Testis (tissue), 2 donors: ENCODE measurements at regions not wholly inside any gene's neighbourhood (a gene's known extent, or its start where the extent isn't known, plus 50 kb on each side); places are given as distances from the start of the nearest gene placed in this dataset.

Experiments used
- DNase-seq: peaks from one replicate; pipeline ENCODE4 v3.0.0-alpha.2; 2019
- H3K27ac ChIP-seq, 2 donors: fragments of 200-600 bp; sonication (generic); one replicate each; pipeline ENCODE4 v1.5.1; 2019
- H3K27me3 ChIP-seq: fragments of 200-600 bp; sonication (generic); one replicate; pipeline ENCODE4 v1.5.1; 2019
- H3K36me3 ChIP-seq: fragments of 200-600 bp; sonication (generic); one replicate; pipeline ENCODE4 v1.5.1; 2017; ENCODE audit warnings: low read depth; ENCODE audit errors: missing control alignments
- H3K4me1 ChIP-seq: fragments of 200-600 bp; sonication (generic); one replicate; pipeline ENCODE4 v1.5.1; 2019
- H3K4me3 ChIP-seq, 2 donors: fragments of 200-600 bp; sonication (generic); one replicate each; pipeline ENCODE4 v1.5.1; 2017 to 2019
- H3K9me3 ChIP-seq: fragments of 200-600 bp; sonication (generic); one replicate; pipeline ENCODE4 v1.5.1; 2017
- POLR2A ChIP-seq: fragments of 450-650 bp; IDR thresholded peaks from one replicate; pipeline ENCODE4 v1.6.1; 2017; ENCODE audit warnings: antibody characterized with exemption, mild to moderate bottlenecking, moderate library complexity
- WGBS, 2 donors: methylation state at CpG; one replicate each; pipeline ENCODE4 v1.1.5; 2018; 5-methylcytosine and 5-hydroxymethylcytosine counted together
- intact Hi-C: fragments of 100-400 bp; cut with DNase I; formaldehyde crosslinking; loops from one replicate; pipeline ENCODE4 v1.15.1; 2023; ENCODE audit warnings: low total_unique reads
- TF ChIP-seq, protein P1 (sequence below), 3 experiments: fragments of 450-650 bp in 2 of 3; fragments of 200-600 bp in 1 of 3; sonication (generic) in 1 of 3; IDR thresholded peaks; one replicate each; pipeline ENCODE4 v1.5.1; 2016 to 2019; ENCODE audit warnings: antibody characterized with exemption in 3 of 3, mild to moderate bottlenecking in 2 of 3, moderate library complexity in 1 of 3

DNA sequence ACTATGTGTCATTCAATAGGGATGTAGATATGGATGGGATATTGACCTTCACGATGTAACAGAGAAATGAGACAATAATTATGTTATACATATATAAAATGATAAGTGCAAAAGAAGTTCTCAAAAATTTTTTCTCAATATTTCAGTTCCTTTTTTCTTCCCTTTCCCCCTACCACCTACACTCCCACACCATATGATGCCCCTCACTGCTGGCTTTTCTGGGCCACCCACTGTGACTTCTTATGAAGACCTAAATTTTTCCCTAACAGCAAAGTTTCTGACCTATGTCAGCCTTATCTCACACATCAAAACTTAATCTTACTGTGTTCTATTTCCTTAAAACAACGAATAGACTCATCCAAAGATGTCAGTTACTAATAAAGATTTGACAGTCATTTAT lies 89.9 kb upstream of the MYLIP start:
- Histone ChIP-seq H3K36me3 (no peaks in the 10 kb centered on the region), H3K4me3 (no peak overlapping the region), H3K27ac (no peak overlapping the region), H3K27me3 (no peaks in the 10 kb centered on the region), H3K4me1 (no peaks in the 10 kb centered on the region), H3K9me3 (no peaks in the 10 kb centered on the region)
- TF ChIP-seq, protein P1, sequence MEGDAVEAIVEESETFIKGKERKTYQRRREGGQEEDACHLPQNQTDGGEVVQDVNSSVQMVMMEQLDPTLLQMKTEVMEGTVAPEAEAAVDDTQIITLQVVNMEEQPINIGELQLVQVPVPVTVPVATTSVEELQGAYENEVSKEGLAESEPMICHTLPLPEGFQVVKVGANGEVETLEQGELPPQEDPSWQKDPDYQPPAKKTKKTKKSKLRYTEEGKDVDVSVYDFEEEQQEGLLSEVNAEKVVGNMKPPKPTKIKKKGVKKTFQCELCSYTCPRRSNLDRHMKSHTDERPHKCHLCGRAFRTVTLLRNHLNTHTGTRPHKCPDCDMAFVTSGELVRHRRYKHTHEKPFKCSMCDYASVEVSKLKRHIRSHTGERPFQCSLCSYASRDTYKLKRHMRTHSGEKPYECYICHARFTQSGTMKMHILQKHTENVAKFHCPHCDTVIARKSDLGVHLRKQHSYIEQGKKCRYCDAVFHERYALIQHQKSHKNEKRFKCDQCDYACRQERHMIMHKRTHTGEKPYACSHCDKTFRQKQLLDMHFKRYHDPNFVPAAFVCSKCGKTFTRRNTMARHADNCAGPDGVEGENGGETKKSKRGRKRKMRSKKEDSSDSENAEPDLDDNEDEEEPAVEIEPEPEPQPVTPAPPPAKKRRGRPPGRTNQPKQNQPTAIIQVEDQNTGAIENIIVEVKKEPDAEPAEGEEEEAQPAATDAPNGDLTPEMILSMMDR (IDR thresholded peaks at IDR 0.05): no peak
- TF ChIP-seq POLR2A: no peak
- intact Hi-C loops: no loop called here
- DNase-seq: no peak
- WGBS, 2 donors: 73 to 80% methylated on average over 2 of the region's 2 CpGs

DNA sequence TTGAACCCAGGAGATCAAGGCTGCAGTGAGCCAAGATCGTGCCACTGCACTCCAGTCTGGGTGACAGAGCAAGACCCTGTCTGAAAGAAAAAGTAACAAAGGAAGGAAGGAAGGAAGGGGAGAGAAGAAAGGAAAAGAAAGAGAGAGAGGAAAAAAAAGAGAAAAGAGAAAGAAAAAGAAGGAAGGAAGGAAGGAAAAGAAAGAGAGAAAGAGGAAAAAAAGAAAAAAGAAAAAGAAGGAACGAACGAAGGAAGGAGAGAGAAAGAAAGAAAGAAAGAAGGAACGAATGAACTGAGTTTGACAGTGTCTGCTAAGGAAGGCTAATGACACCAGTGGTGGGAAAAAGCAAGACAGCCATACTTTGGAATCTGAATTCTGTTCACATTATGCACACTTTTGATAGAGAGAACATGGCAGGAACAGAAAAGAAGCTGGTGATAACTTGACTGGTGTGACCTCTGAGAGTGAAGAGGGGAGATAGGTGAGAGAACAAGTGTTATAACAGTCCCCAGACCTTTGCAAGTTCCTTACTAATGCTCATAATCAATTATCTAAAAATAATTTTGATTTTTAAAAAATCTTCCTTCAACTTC lies 93.3 kb upstream of the MYLIP start:
- intact Hi-C loops: no loop called here
- Histone ChIP-seq H3K36me3 (no peaks in the 10 kb centered on the region), H3K9me3 (no peaks in the 10 kb centered on the region), H3K27me3 (no peaks in the 10 kb centered on the region), H3K27ac (no peak overlapping the region), H3K4me3 (no peak overlapping the region), H3K4me1 (no peaks in the 10 kb centered on the region)
- 89 to 97% methylated on average over 4 of the region's 4 CpGs for WGBS, 2 donors
- no peak for TF ChIP-seq POLR2A
- TF ChIP-seq, protein P1 (IDR thresholded peaks at IDR 0.05): no peak
- DNase-seq: no peak

DNA sequence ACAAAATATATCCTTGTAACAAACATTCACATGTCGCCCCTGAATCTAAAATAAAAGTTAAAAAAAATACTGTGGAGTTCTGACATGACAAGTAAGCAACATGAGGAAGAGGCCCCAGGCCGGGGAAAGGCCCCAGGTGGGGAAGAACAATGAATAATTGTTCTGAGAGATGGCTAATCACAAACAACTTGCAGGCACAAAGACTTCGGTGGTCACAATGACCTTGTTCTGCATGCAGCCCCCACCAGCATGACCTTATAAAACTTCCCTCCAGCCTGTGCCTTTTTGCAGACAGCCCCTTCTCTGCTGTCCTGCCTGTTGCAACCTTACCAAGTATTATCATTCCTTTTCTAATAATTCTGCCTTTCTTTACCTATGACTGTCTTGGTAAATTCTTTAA lies 95.7 kb upstream of the MYLIP start:
- H3K4me3 ChIP-seq: no peak overlapping the region
- WGBS, 2 donors: 54 to 83% methylated on average over 3 of the region's 3 CpGs
- H3K27ac ChIP-seq: no peak overlapping the region
- no peaks in the 10 kb centered on the region for H3K27me3 ChIP-seq
- no peak for DNase-seq
- H3K36me3 ChIP-seq: no peaks in the 10 kb centered on the region
- H3K9me3 ChIP-seq: no peaks in the 10 kb centered on the region
- intact Hi-C loops: no loop called here
- H3K4me1 ChIP-seq: no peaks in the 10 kb centered on the region
- TF ChIP-seq POLR2A: no peak
- TF ChIP-seq, protein P1 (IDR thresholded peaks at IDR 0.05): no peak

DNA sequence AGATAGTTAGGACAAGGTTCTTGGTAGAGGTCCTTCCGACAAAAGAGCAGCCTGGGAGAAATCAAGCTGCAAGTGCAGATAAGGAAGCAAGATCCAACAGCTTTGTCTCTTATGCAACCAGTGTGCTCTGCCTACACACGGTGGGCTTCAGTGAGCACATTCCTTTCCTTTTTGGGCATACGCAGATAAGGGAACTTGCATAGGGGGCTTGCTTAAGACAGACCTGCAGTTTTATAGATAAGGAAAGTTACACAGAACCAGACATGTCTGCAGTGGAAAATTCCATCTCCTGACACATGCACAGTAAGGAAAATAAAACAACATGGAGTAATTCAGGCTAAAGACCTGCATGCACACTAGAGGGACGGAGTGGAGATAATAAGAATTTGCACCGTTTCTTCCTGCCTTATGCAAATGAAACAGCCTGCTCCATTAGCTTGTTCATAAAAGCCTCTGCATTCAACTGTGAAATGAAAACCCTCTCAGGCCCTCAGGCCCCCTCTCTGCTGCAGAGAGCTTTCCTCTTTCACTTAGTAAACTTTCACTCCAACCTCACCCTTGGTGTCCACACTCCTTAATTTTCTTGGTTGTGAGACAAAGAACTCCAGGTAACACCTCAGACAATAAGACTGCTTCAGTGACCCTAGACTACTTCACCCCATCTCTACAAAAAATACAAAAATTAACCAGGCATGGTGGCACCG lies 97.5 kb upstream of the MYLIP start:
- Histone ChIP-seq H3K9me3 (no peaks in the 10 kb centered on the region), H3K4me3 (no peak overlapping the region), H3K27me3 (no peaks in the 10 kb centered on the region), H3K27ac (no peak overlapping the region), H3K4me1 (no peaks in the 10 kb centered on the region), H3K36me3 (no peaks in the 10 kb centered on the region)
- intact Hi-C loops: no loop called here
- TF ChIP-seq POLR2A: no peak
- TF ChIP-seq, protein P1 (IDR thresholded peaks at IDR 0.05): no peak
- WGBS, 2 donors: 72 to 75% methylated on average over 6 of the region's 6 CpGs
- DNase-seq: no peak

DNA sequence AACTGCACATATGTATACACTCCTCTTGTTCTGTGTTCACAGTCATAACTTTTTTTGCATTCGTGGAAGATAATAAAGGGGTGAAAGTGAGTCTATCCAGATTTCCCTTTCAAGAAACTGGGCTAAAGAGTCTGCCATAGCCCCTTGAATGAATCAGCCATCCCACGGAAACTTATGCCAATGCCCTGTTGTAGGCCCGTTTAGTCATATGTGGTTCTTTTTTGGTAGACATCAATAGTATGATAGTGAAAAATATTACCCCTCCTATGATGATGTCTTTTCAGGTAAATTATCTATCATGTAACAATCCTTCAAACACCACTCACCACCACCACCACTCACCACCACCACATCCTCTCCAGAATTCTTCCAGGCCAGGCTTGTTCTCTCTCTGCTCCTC lies 99.9 kb upstream of the MYLIP start:
- DNase-seq: no peak
- Histone ChIP-seq H3K4me3 (no peak overlapping the region), H3K4me1 (no peaks in the 10 kb centered on the region), H3K9me3 (no peaks in the 10 kb centered on the region), H3K27me3 (no peaks in the 10 kb centered on the region), H3K36me3 (no peaks in the 10 kb centered on the region), H3K27ac (no peak overlapping the region)
- intact Hi-C loops: no loop called here
- WGBS, 2 donors: 90 to 91% methylated on average over 3 of the region's 3 CpGs
- TF ChIP-seq, protein P1 (IDR thresholded peaks at IDR 0.05): no peak
- no peak for TF ChIP-seq POLR2A
